Stimulated activated CD4-positive, alpha-beta T cell treated with anti-CD3 and anti-CD28 coated beads, Interleukin-1b, Interleukin-23, amount 100 ng/mL, for 1 hour (primary cell): ENCODE measurements at regions not wholly inside any gene's neighbourhood (a gene's known extent, or its start where the extent isn't known, plus 50 kb on each side); places are given as distances from the start of the nearest gene placed in this dataset.
"Not testable (repeated sequence)": the region's sequence is repeated elsewhere in the genome, so short reads cannot be mapped to it uniquely, and the experiment has no call there.

ENCODE experiments used
- DNase-seq, 2 donors: peaks; one replicate each; pipeline ENCODE4 v3.0.0-alpha.2; 2020; ENCODE audit warnings: low read depth in 2 of 2

DNA sequence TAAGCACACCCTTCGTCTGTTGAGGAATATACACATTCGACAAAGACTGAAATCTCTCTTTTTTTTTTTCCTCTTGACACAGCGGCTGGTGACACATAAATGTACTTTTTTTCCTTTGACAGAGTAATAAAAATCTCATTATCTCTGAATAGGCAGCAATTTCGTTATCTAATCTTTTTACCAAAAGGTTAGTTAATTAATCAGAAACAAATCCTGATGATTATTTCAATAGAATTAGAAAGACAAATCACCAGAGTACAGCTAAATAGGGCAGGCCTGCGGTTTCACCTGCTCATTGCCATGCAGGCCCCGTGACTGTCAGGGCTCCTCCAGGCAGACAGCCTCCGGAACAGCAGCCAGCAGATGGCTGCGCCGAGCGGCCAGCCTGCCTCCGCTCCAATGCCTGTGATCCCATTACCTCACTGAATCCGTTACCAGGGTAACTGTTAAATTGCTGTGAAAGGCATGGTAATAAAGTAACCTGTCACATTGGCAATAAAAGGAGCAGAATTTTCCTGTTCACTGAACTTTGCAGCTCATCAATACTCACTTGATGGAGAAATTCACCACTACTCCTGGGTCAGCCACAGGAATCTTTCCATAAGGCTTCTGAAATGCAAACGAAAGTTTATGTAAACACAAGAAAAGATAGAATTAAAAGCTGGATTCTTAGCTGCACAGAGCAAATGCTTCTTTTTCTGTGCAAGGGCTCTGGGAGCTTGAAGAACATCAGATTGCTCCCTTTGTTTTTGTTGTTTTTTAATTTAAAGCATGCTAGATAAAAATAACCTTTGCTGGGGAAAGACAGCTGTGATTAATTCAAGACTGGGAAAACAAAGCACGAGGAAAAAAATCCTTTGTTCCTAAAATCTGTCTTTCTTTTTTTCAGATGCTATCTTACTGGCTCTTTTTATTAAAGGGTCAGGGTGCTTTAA, 666.4 kb upstream of the ZNF608 start:
- no peak for DNase-seq

DNA sequence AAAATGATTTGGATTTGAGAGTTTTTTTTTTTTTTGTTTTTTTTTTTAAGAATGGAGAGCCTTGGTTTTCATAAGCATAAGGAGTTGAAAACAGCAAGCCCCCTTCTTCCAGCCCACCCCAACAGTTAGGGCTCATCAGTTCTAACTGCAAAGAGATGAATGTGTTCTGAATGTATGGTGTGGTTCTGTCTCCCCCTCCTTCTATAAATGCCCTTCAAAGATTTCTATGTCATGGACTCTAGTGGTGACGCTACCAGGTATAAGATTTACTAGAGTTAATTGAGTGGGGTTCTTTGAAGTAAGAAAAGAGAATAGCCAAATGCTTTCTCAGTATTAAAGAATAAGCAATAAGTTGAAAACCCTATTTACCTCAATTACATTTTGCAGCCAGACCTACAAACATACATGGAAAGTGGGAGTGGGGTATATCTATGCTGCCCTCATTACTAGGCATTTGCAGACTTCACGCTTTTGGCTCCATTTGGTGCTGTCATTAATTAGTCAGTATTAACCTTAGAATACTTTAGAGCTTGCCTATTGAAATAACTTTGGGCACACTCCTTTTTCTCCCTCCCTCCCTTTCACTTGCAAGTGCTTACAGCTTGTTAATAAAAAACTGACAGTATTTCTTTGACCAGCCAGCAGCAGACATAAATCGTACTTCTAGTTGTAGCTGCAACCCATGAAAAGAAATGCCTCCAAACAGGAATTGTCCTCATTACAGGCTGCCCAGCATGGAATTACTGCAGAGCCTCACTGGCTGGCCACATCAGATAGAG, 667.2 kb upstream of the ZNF608 start:
- no peak for DNase-seq

DNA sequence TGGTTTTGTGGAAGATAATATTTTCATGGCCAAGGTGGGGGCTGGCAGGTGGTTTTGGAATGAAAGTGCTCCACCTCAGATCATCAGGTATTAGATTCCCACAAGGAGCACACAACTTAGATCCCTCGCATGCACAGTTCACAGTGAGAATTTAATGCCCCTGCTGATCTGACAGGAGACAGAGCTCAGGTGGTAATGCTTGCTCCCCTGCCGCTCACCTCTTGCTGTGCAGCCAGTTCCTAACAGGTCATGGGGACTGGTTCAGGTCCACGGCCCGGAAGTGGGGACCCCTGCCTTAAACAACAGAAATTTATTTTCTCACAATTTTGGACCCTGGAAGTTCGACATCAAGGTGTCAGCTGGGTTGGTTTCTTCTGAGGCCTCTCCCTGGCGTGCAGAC, 668.7 kb upstream of the ZNF608 start:
- DNase-seq: no peak

DNA sequence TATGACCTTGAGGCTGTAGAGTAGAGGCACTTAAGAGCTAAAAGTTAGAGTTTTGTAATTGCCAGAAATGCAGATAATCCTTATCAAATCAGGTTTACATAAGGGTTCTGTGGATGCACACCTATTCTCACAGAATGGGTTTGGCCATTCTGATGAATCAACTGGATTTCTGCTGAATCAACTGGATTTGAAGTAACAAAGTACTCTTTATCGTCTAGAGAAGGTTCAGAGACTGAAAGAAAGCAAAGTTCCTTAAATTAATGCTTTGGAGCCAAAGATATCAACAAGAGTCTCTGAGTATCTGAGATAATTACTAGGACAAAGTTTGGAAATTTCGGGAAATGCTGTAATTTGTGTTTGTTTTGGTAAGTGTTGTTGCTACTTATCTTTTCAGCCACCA, 669.6 kb upstream of the ZNF608 start:
- DNase-seq: no peak

DNA sequence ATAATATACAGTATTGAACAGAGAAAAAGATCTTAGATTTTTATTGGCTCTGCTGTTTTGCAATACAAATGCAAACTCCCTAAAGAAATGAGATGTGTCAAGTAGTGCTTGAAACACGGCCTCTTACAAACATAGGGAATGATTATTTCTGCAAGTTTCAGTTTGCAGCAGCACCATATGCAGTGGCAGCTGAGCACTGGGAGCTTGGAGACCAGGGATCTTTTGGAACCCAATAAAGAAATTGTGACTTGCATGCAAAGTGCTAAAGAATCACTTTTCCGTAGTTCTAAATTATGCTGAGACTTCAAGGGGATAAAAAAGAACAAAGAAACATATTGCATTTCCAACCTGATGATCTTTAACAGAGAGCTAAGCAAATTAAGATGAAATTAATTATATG, 674.6 kb upstream of the ZNF608 start:
- no peak for DNase-seq

DNA sequence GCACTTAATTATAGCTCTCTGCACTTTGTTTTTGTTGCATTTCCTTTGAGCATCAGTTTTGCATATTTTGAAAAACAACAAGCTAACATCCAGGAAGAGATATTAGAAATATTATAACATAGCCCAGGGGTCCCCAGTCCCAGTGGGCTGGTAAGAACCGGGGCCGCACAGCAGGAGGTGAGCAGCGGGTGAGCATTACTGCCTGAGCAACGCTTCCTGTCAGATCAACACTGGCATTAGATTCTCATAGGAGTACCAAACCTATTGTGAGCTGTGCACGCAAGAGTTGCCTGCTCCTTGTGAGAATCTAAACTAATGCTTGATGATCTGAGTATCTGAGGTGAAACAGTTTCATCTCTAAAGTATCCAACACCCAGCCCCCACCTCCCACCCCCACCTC, 675.9 kb upstream of the ZNF608 start:
- DNase-seq: no peak

DNA sequence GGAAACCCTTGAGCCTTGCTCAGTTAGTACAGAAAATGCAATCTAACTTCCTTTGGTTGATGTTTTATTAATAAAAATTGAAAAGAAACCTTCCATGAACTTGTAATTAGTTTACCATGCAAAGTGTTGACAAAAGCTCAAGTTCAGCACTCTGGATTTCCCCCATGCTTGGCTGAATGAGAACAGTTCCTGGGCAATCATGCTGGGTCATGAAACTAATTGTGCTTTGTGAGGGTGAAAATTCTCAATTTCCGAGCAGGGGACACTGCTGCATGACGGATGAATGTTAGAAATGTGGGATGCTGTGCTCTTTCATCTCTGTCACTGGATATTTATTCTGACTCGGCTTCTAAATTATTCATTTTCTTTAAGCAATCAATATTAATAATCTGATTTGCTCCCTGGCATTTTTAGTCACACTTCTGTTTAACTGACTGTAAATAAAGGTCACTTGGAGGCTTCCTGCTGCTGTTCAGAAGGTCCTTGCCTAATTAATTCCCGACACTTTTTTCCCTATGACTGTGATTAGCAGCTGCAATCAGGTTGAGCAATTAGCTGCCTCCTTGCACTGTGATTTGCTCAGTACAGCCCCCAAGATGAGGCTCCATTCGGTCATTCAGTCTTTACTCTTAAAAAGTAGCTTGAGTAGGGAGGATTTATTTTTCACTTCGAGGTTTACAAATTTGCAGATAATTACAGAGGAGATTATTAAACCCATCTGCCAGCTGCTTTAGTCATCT, 678.1 kb upstream of the ZNF608 start:
- DNase-seq: no peak

DNA sequence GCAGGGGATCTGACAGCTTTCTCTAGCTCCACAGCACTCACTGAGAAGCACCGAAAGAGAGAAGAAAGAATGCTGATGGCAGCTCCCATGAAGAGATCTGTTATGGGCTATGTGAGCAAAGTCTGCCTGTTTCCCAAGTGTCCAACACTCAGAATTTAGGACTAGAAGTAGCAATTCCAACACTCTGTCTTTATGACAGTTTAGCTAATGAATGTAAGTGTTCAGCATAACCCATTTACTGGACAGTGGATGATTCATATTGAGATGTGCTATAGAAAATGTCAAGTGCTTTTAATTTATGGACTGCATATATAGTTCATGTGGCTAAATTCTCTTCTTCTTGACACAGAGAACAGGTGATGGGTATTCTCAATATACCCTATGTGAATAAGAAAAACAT, 683.1 kb upstream of the ZNF608 start:
- DNase-seq: no peak

DNA sequence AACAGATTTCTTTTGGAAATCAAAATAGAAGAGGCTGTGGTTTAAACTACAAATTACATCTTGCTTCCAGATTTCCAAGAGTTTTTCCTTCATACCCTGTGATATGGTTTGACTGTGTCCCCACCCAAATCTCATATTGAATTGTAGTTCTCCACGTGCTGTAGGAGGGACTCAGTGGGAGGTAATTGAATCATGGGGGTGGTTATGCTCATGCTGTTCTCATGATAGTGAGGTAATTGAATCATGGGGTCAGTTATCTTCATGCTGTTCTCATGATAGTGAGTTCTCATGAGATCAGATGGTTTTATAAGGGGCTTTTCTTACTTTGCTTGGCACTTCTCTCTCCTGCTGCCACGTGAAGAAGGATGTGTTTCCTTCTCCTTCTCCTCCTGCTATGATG, 687.0 kb upstream of the ZNF608 start:
- no peak for DNase-seq

DNA sequence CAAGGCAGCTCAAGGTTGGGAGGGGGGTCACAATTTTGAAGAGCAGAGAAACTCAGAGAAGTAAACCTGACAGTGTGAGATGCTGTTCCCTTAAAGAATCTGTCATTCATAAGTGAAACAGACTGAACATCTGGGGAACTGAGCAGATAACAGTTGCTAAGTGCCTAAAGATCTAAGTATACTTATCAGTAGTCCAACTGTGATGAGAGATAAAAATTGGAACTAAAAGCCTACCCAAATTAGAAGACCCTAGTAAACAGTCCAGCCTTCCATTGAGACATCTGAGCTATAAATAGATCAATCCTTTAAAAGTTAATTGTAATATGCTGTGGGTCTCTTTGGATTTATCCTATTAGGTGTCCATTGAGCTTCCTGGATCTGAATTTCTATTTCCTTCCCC, 692.8 kb upstream of the ZNF608 start:
- no peak for DNase-seq

DNA sequence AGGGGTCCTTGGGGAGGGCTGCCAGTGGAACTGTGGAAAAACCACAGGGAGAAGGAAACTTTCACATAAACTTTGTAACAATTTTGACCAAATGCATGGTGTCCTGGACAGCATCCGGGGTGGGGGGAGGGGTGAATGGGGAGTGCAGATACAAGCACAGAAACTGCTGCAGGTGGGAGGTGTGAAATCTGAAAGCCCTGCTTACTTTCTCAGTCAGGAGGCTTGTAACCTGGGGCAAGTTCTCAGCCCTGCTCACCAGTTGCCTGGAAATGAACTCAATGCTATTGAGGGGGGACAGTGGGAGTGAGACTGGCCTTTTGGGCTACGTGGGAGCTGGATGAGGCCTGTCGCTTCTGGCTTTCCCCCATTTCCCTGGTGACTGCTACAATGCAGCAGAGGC, 694.5 kb upstream of the ZNF608 start:
- no peak for DNase-seq

DNA sequence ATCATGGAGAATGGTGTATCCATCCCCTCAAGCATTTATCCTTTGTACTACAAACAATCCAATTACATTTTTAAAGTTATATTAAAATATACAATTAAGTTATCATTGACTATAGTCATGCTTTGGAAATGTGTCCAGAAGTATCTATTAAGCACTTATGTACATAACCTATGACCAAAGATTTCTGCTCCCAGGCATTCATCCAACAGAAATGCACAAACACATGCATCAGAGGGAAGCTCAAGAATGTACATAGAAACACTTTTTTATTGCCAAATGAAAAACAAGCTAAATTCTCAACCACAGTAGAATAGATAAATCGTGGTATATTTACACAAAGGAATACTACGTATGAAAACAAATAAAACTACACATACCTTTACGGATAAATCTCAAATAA, 700.5 kb upstream of the ZNF608 start:
- DNase-seq: no peak

DNA sequence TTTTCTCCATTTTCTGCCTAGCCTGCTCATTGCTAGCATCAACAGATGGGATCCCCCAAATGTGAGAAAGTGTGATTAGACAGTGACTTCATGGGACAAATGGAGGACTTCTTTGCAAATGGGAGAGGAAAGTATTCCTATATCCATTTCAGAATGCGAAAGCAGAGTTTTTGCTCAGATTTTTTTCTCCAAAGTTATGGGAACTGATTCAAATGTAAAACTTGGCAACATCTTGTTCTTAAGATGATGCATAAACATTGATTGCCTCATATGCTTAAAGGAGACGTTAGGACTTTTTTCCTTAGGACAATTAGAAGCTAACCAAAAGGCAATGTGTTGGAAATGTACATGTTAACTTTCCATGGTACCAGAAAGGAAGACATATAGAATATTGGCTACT, 704.3 kb upstream of the ZNF608 start:
- DNase-seq: no peak

DNA sequence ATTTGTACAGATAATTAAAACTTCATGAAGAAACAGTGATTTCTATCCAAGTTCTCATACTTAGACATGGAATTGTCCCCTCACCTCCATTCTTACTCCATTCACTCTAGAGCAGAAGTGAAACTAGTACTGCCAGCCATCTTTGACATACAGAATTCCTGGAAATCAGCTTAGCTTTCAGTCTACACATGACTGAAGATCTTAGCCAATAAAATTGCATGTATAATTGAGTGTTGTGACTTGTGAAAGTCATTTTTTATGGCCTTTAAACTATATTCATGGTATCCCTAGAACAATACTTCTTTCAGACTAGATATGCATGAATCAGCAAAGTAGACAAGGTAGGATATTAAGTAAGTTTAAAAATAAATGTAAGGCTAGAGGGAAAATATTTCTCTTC, 705.2 kb upstream of the ZNF608 start:
- no peak for DNase-seq

DNA sequence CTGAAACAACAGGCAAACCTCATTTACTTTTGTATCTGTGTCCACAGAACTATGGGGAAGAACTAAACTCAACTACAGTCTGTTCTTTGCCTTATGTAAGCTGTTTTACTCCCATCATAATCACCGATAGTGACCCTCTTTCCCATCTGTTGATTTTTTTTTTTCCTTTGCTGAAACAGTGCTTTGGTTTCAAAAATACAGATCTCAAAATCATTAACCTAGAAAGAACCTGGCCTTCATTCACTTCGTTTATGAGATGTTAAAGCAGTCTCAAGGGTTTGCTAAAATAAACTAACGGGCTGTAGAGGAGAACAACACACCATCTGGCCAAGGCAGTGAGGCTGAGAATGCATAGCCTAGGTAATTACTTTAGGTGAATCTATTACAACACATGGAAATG, 706.6 kb upstream of the ZNF608 start:
- DNase-seq: no peak

DNA sequence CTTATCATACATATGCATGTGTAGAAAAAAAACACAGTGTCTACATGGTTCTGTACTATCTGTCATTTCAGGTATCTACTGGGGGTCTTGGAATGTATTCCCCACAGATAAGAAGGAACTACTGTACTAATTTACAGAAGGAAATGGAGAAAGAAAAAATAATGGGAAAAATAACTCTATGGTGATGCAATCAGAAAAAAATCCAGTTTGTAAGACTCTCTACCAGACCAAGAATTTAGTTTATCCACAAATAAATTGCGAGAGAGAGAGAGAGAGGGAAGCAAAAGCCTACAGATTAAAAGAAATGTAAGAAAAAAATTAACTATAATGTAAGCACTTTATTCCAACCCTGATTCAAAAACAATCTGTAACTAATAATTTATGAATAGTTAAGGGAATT, 708.6 kb upstream of the ZNF608 start:
- DNase-seq: no peak

DNA sequence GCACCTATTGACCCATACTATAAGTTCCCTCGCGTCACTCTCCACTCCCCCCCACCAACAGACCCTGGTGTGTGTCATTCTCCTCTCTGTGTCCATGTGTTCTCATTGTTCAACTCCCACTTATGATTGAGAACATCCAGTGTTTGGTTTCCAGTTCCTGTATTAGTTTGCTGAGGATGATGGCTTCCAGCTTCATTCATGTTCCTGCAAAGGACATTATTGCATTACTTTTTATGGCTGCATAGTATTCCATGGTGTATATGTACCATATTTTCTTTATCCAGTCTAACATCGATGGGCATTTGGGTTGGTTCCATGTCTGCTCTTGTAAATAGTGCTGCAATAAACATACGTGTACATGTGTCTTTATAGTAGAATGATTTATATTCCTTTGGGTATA, 709.6 kb upstream of the ZNF608 start:
- not testable (repeated sequence) for DNase-seq

DNA sequence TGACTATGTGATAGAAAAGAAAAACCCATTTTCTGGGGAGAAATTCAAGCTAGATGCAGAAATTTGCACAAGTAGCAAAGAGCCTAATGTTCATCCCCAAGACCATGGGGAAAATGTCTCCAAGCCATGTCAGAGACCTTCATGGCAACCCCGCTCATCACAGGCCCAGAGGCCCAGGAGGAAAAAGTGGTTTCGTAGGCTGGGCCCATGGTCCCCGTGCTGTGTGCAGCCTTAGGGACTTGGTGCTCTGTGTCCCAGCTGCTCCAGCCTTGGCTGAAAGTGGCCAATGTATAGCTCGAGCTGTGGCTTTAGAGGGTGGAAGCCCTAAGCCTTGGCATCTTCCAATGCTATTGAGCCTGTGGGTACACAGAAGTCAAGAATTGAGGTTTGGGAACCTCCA, 711.2 kb upstream of the ZNF608 start:
- DNase-seq: no peak

DNA sequence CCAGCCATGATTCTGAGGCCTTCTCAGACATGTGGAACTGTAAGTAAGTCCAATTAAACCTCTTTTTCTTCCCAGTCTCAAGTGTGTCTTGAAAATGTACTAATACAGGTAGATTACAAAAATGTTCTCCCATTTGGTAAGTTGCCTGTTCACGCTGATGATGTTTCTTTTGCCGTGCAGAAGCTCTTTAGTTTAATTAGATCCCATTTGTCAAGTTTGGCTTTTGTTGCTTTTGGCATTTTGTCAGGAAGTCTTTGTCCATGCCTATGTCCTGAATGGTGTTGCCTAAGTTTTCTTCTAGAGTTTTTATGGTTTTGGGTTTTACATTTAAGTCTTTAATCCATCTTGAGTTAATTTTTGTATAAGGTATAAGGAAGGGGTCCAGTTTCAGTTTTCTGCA, 712.5 kb upstream of the ZNF608 start:
- not testable (repeated sequence) for DNase-seq

DNA sequence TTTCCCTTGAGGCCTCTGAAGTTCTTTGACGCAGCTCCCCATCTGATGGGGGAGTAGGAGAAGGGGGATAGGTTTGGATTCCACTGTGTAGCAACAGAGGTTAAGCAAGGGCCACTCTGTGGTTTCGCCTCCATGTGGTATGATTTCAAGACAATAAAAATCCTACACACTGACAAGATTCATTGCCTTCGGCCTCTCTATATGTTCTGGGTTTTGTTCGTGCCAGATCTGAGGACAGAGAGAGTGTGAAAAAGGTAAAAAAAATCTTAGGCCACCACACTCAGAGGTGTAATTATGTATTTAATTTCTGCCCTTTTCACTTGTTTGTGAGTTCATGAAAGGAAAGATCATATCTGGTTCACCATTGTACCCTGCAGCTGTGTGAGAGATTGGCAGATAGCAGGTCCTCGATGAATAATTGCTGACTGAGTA, 715.2 kb upstream of the ZNF608 start:
- DNase-seq: no peak

DNA sequence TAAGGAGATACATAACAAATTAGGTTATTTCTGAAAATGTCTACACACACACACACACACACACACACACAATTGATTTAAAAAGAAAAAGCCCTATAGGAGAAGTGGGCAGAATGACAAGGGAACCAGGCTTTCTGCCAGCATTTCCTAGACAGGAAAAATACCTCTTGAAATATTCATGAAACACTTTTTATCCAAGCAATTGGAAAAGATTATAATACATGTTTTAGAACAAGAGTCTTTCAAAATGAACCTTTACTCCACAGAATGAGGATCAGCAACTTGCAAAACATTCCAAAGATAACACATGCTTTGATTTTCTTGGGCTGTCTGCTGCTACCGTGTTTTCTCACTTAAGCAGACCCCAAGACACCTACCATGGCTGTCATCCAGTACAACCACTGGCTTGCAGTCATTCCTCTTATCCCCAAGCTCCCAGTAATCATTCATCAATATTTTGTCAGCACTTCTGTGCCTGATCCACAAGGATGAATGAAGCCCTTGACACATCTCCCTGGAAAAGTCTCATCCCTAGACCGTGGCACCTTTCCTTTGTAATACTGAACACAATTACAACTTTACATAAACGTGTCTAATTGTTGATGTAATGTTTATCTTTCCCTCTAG, 717.1 kb upstream of the ZNF608 start:
- DNase-seq: no peak

DNA sequence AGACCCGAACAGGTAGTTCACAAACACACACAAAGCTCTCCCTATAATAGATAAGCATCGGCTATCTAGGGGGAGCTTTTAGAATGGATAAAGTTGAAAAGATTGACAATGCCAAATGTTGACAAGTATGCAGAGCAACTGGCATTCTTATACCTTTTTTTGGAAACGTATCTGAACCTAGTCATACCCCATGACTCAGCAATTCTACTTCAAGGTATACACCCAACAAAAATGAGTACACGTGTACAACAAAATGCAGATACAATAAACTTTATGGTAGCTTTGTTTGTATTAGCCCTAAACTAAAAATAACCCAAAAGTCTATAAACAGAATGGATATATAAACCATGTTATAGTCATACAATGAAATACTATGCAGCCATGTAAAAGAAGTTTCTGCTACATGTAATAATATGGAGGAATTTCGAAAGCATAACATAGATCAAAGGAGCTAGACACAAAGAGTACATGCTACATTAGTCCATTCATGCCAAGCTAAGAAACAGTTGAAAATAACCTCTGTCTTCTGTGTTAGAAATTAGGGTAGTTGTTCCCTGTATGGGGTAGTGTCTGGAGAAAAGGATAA, 718.5 kb upstream of the ZNF608 start:
- no peak for DNase-seq
